MM.1S (cell line): ENCODE measurements at regions not wholly inside any gene's neighbourhood (a gene's known extent, or its start where the extent isn't known, plus 50 kb on each side); places are given as distances from the start of the nearest gene placed in this dataset.

Experiments used
- EZH2 ChIP-seq: fragments of 300-600 bp; sonication (generic); optimal IDR thresholded peaks from 2 replicates; pipeline ENCODE3; 2017; ENCODE audit warnings: low read depth, mild to moderate bottlenecking, antibody characterized with exemption, low read length, mixed read lengths
- EZH2phosphoT487 ChIP-seq: fragments of 300-600 bp; sonication (generic); IDR thresholded peaks from 2 replicates; pipeline ENCODE4 v1.6.1; 2018; ENCODE audit warnings: antibody characterized with exemption, low read length
- TF ChIP-seq, protein P1 (sequence below): fragments of 300-600 bp; sonication (generic); IDR thresholded peaks from 2 replicates; pipeline ENCODE4 v1.5.1; 2016; ENCODE audit warnings: antibody characterized with exemption, low read length, mixed read lengths

DNA sequence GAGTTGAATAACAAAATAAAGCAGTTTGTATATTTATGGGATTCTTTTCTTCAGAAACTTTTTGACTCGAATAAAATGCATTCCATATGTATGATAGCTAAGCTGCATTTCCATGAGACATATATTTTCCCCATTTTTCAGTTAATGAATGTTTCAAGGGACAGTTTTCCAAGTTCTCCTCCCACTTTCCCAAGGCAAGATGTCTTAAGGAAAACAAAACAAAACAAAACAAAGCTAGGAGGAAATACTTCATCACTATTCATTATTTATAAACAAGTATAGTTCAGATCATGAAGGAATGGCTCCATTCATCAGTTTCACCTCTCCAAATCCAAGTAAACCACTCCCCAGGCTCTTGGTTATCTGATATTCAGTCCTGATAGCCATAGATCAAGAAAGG, 261.0 kb downstream of the WDR11 start:
- TF ChIP-seq, protein P1, sequence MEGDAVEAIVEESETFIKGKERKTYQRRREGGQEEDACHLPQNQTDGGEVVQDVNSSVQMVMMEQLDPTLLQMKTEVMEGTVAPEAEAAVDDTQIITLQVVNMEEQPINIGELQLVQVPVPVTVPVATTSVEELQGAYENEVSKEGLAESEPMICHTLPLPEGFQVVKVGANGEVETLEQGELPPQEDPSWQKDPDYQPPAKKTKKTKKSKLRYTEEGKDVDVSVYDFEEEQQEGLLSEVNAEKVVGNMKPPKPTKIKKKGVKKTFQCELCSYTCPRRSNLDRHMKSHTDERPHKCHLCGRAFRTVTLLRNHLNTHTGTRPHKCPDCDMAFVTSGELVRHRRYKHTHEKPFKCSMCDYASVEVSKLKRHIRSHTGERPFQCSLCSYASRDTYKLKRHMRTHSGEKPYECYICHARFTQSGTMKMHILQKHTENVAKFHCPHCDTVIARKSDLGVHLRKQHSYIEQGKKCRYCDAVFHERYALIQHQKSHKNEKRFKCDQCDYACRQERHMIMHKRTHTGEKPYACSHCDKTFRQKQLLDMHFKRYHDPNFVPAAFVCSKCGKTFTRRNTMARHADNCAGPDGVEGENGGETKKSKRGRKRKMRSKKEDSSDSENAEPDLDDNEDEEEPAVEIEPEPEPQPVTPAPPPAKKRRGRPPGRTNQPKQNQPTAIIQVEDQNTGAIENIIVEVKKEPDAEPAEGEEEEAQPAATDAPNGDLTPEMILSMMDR = no peak
- no peak for TF ChIP-seq EZH2
- TF ChIP-seq EZH2phosphoT487 = no peak
